ENCODE measurements at regions not wholly inside any gene's neighbourhood (a gene's known extent, or its start where the extent isn't known, plus 50 kb on each side); places are given as distances from the start of the nearest gene placed in this dataset.

DNA sequence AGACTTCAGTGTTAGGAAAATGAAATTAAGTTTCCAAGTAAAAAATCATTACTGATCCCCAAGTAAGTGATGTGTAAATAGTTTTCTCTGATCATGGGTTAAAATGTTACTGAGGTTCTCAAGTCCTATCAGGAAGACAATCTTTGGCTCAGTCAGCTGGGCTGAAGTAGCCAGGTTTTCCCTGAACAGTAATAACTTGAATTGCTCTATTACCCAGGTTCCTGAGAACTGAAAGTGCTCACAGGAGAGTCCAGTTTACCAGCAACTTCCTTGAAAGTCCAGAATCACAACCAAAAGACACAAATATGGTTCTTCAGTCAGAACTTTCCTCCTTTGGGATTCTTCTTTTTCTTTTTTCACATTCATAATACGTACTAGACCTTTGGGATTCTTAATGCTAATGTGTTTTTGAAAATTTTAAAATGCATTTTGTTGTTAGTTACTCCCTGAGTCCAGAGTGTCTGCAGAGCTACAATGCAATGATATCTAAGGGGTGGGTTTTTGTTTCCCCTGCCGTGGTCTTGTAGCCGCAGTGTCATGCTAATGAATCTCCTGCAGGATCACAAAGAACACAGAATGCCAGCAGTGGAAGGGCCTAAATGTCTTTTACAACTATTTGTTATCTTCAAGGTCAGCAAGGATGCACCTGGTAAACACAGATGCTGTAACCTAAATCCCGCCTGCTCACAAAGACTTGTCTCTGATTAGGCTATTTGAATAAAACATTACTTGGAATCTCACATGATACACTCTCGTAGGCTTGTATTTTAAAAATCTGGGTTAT is 439.8 kb upstream of the NR3C2 start:
- TF ChIP-seq, protein P1, sequence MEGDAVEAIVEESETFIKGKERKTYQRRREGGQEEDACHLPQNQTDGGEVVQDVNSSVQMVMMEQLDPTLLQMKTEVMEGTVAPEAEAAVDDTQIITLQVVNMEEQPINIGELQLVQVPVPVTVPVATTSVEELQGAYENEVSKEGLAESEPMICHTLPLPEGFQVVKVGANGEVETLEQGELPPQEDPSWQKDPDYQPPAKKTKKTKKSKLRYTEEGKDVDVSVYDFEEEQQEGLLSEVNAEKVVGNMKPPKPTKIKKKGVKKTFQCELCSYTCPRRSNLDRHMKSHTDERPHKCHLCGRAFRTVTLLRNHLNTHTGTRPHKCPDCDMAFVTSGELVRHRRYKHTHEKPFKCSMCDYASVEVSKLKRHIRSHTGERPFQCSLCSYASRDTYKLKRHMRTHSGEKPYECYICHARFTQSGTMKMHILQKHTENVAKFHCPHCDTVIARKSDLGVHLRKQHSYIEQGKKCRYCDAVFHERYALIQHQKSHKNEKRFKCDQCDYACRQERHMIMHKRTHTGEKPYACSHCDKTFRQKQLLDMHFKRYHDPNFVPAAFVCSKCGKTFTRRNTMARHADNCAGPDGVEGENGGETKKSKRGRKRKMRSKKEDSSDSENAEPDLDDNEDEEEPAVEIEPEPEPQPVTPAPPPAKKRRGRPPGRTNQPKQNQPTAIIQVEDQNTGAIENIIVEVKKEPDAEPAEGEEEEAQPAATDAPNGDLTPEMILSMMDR (IDR thresholded peaks at IDR 0.05), result no peak
- TF ChIP-seq POLR2A (IDR thresholded peaks at IDR 0.05), result no peak
